ENCODE measurements at regions not wholly inside any gene's neighbourhood (a gene's known extent, or its start where the extent isn't known, plus 50 kb on each side); places are given as distances from the start of the nearest gene placed in this dataset.

DNA sequence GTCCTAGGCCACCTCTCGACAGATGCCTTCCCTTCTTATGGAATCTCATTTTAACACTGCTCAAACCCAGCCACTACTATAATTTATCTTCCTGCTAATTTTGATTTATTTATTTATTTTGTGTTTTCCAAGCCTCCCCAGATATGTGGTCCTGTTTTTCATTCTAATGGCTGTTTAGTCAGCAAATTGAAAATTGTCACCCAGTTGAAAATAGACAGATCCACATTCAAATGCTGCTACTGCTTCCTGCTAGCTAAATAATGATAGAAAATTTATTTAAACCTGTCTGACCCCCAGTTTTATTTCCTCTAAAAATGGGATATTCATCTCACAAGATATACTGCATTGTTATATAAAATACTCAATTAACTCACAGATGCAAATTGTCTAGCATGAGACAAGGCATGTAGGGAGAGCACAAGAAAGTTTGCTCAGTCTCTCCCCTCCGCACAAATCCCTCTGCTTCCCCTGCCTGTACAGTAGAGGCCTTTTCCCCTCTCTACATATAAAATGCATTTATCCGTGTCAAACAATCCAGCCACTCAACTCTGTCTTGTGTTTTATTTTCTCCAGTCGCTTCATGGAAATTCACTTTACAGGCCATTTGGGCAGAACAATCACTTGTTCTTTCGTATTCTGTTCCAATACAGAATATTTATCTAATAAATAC is 389.9 kb downstream of the SOX11 start:
- TF ChIP-seq NFATC4 (CRISPR knock-in tag; IDR thresholded peaks at IDR 0.05) = no peak
- TF ChIP-seq CREM (CRISPR knock-in tag; IDR thresholded peaks at IDR 0.05) = no peak
- TF ChIP-seq, protein P1, sequence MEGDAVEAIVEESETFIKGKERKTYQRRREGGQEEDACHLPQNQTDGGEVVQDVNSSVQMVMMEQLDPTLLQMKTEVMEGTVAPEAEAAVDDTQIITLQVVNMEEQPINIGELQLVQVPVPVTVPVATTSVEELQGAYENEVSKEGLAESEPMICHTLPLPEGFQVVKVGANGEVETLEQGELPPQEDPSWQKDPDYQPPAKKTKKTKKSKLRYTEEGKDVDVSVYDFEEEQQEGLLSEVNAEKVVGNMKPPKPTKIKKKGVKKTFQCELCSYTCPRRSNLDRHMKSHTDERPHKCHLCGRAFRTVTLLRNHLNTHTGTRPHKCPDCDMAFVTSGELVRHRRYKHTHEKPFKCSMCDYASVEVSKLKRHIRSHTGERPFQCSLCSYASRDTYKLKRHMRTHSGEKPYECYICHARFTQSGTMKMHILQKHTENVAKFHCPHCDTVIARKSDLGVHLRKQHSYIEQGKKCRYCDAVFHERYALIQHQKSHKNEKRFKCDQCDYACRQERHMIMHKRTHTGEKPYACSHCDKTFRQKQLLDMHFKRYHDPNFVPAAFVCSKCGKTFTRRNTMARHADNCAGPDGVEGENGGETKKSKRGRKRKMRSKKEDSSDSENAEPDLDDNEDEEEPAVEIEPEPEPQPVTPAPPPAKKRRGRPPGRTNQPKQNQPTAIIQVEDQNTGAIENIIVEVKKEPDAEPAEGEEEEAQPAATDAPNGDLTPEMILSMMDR (IDR thresholded peaks at IDR 0.05) = no peak
- TF ChIP-seq, protein P2, sequence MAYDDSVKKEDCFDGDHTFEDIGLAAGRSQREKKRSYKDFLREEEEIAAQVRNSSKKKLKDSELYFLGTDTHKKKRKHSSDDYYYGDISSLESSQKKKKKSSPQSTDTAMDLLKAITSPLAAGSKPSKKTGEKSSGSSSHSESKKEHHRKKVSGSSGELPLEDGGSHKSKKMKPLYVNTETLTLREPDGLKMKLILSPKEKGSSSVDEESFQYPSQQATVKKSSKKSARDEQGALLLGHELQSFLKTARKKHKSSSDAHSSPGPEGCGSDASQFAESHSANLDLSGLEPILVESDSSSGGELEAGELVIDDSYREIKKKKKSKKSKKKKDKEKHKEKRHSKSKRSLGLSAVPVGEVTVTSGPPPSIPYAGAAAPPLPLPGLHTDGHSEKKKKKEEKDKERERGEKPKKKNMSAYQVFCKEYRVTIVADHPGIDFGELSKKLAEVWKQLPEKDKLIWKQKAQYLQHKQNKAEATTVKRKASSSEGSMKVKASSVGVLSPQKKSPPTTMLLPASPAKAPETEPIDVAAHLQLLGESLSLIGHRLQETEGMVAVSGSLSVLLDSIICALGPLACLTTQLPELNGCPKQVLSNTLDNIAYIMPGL (CRISPR knock-in tag; IDR thresholded peaks at IDR 0.05) = no peak
- TF ChIP-seq ATF1 (CRISPR knock-in tag; IDR thresholded peaks at IDR 0.05) = no peak
- TF ChIP-seq SMAD3 (CRISPR knock-in tag; IDR thresholded peaks at IDR 0.05; ENCODE audit: borderline replicate concordance) = no peak
- TF ChIP-seq ZNF317 (CRISPR knock-in tag; IDR thresholded peaks at IDR 0.05; ENCODE audit: borderline replicate concordance, low read depth) = no peak

Data from WTC11 (cell line).